CD4-positive, alpha-beta T cell treated with Interleukin-15 for 4 hours (primary cell): ENCODE measurements at regions not wholly inside any gene's neighbourhood (a gene's known extent, or its start where the extent isn't known, plus 50 kb on each side); places are given as distances from the start of the nearest gene placed in this dataset.
"Not testable (repeated sequence)": the region's sequence is repeated elsewhere in the genome, so short reads cannot be mapped to it uniquely, and the experiment has no call there.

Source experiments
- DNase-seq: peaks from one replicate; pipeline ENCODE4 v3.0.0-alpha.2; 2020; ENCODE audit warnings: low spot score

GRCh38 chr6:150683320-150683719 lies 83.6 kb downstream of the PLEKHG1 start:
- no peak for DNase-seq

GRCh38 chr6:150684161-150684560 lies 84.5 kb downstream of the PLEKHG1 start:
- no peak for DNase-seq

GRCh38 chr6:150684714-150685459 lies 85.2 kb downstream of the PLEKHG1 start:
- no peak for DNase-seq

GRCh38 chr6:150685860-150686259 lies 86.2 kb downstream of the PLEKHG1 start:
- DNase-seq, result peak; percentile 37

- DNase-seq, result no peak
Measured at GRCh38 chr6:150686566-150686965, 86.9 kb downstream of the PLEKHG1 start.

- DNase-seq, result no peak
Measured at GRCh38 chr6:150687508-150687907, 87.8 kb downstream of the PLEKHG1 start.

- DNase-seq, result no peak
Measured at GRCh38 chr6:150689900-150690590, 90.4 kb downstream of the PLEKHG1 start.

- DNase-seq, result no peak
Measured at GRCh38 chr6:150690681-150691080, 91.0 kb downstream of the PLEKHG1 start.

GRCh38 chr6:150691463-150691862 lies 91.8 kb downstream of the PLEKHG1 start:
- no peak for DNase-seq

GRCh38 chr6:150692604-150693003 lies 92.9 kb downstream of the PLEKHG1 start:
- DNase-seq, result no peak

- no peak for DNase-seq
Measured at GRCh38 chr6:150694889-150695288, 95.2 kb downstream of the PLEKHG1 start.

- DNase-seq, result no peak
Measured at GRCh38 chr6:150695652-150696051, 96.0 kb downstream of the PLEKHG1 start.

GRCh38 chr6:150696190-150696589 lies 96.5 kb downstream of the PLEKHG1 start:
- no peak for DNase-seq

GRCh38 chr6:150696918-150697317 lies 97.2 kb downstream of the PLEKHG1 start:
- DNase-seq, result not testable (repeated sequence)

- no peak for DNase-seq
Measured at GRCh38 chr6:150697515-150697914, 97.8 kb downstream of the PLEKHG1 start.

- DNase-seq, result no peak
Measured at GRCh38 chr6:150698391-150698790, 98.7 kb downstream of the PLEKHG1 start.

GRCh38 chr6:150702675-150703074 lies 103.0 kb downstream of the PLEKHG1 start:
- DNase-seq, result no peak

GRCh38 chr6:150704447-150705192 lies 104.9 kb downstream of the PLEKHG1 start:
- no peak for DNase-seq

GRCh38 chr6:150705392-150705791 lies 105.7 kb downstream of the PLEKHG1 start:
- DNase-seq, result no peak

GRCh38 chr6:150710236-150710635 lies 110.6 kb downstream of the PLEKHG1 start:
- DNase-seq, result no peak

GRCh38 chr6:150711061-150711460 lies 111.4 kb downstream of the PLEKHG1 start:
- no peak for DNase-seq

- DNase-seq, result no peak
Measured at GRCh38 chr6:150711584-150712504, 112.2 kb downstream of the PLEKHG1 start.
